A549 (cell line): ENCODE measurements at regions not wholly inside any gene's neighbourhood (a gene's known extent, or its start where the extent isn't known, plus 50 kb on each side); places are given as distances from the start of the nearest gene placed in this dataset.

Experiments used
- ATAC-seq, 2 experiments: fragments of 200-7000 bp in 1 of 2; fragments of >200 bp in 1 of 2; cut with Nextera tagmentation in 1 of 2; cut with Tn5 transposase in 1 of 2; 3 replicates each; pipeline versions ENCODE4 v1.8.0 to v1.9.1; 2018 to 2020; ENCODE audit warnings: mild to moderate bottlenecking in 1 of 2, moderate library complexity in 1 of 2
- CTCF ChIA-PET: fragments of 300-600 bp; sonication (Branson Sonifier 250); formaldehyde crosslinking; extraction: SDS; loops from one replicate; lab custom pipeline; 2021; ENCODE audit warnings: antibody characterized with exemption, inconsistent platforms; lab: Yijun Ruan, JAX
- POLR2A ChIA-PET: fragments of 350-600 bp; formaldehyde crosslinking; extraction: SDS; loops from one replicate; lab custom pipeline; 2021; ENCODE audit warnings: antibody characterized with exemption, inconsistent platforms; lab: Yijun Ruan, JAX
- DNase-seq, 2 experiments: peaks; one replicate each; pipeline versions ENCODE4 v3.0.0 to v3.0.0-alpha.2; 2011 to 2016; ENCODE audit warnings: low read depth in 1 of 2, low spot score in 1 of 2
- FAIRE-seq: peaks from 2 replicates; lab custom pipeline; 2011; peaks lifted over from hg19 to GRCh38; lab: Jason Lieb, UNC
- H3K27ac ChIP-seq, 2 experiments: fragments of >200 bp; sonication (Bioruptor Twin); formaldehyde crosslinking; 3 replicates each; pipeline ENCODE4 v1.5.1; 2016 to 2017
- H3K4me1 ChIP-seq: fragments of >200 bp; sonication (Bioruptor Twin); formaldehyde crosslinking; 3 replicates; pipeline ENCODE4 v1.6.1; 2016
- H3K4me2 ChIP-seq: fragments of >200 bp; sonication (Bioruptor Twin); formaldehyde crosslinking; 3 replicates; pipeline ENCODE4 v1.6.1; 2016
- H3K4me3 ChIP-seq: fragments of >200 bp; sonication (Bioruptor Twin); formaldehyde crosslinking; 3 replicates; pipeline ENCODE4 v1.5.1; 2016
- H3K9me3 ChIP-seq: fragments of >200 bp; sonication (Bioruptor Twin); formaldehyde crosslinking; 3 replicates; pipeline ENCODE4 v1.6.1; 2016
- ATOH8 ChIP-seq: fragments of 250-450 bp; sonication (Bioruptor Pico); IDR thresholded peaks from 2 replicates; pipeline ENCODE4 v1.5.0; 2020; ENCODE audit warnings: low read depth, mild to moderate bottlenecking, moderate library complexity
- CBX2 ChIP-seq: fragments of 200-600 bp; sonication (generic); IDR thresholded peaks from 2 replicates; pipeline ENCODE4 v1.6.1; 2016; ENCODE audit warnings: low read depth, mild to moderate bottlenecking, borderline replicate concordance
- CHD4 ChIP-seq: fragments of 200-600 bp; sonication (generic); IDR thresholded peaks from 2 replicates; pipeline ENCODE4 v1.6.1; 2016; ENCODE audit warnings: antibody characterized with exemption, mild to moderate bottlenecking, borderline replicate concordance
- EHMT2 ChIP-seq: fragments of 200-600 bp; sonication (generic); IDR thresholded peaks from 2 replicates; pipeline ENCODE4 v1.6.1; 2016; ENCODE audit warnings: antibody characterized with exemption, low read depth, mild to moderate bottlenecking, moderate library complexity
- ELK1 ChIP-seq: fragments of 150-350 bp; IDR thresholded peaks from 2 replicates; pipeline ENCODE4 v1.6.1; 2014; ENCODE audit warnings: low read depth, mild to moderate bottlenecking, low read length
- EP300 ChIP-seq, 2 experiments: fragments of >200 bp; sonication (Bioruptor Twin); formaldehyde crosslinking; IDR thresholded peaks; 2 replicates in 1 of 2; 3 replicates in 1 of 2; pipeline ENCODE4 v1.6.1; 2016 to 2017
- ESRRA ChIP-seq: fragments of 150-350 bp; IDR thresholded peaks from 2 replicates; pipeline ENCODE4 v1.6.1; 2014; ENCODE audit warnings: mild to moderate bottlenecking, low read length, borderline replicate concordance
- FOSL2 ChIP-seq, 2 experiments: fragments of 450-650 bp in 1 of 2; fragments of >200 bp in 1 of 2; sonication (Bioruptor Twin) in 1 of 2; formaldehyde crosslinking; IDR thresholded peaks; 2 replicates each; pipeline versions ENCODE4 v1.5.0 to v1.6.1; 2016 to 2020; ENCODE audit warnings: mild to moderate bottlenecking in 1 of 2, moderate library complexity in 1 of 2
- HEYL ChIP-seq: fragments of 250-450 bp; sonication (Bioruptor Pico); IDR thresholded peaks from 2 replicates; pipeline ENCODE4 v1.8.0; 2021; ENCODE audit warnings: mild to moderate bottlenecking, moderate library complexity
- HOXB13 ChIP-seq: fragments of 250-450 bp; sonication (Bioruptor Pico); IDR thresholded peaks from 2 replicates; pipeline ENCODE4 v1.5.0; 2020; ENCODE audit warnings: low read depth, mild to moderate bottlenecking, moderate library complexity
- HOXB5 ChIP-seq: fragments of 250-450 bp; sonication (Bioruptor Pico); IDR thresholded peaks from 2 replicates; pipeline ENCODE4 v1.5.0; 2020; ENCODE audit warnings: mild to moderate bottlenecking, moderate library complexity
- JUN ChIP-seq, 2 experiments: fragments of >200 bp; sonication (Bioruptor Twin); formaldehyde crosslinking; IDR thresholded peaks; 2 replicates in 1 of 2; 3 replicates in 1 of 2; pipeline ENCODE4 v1.6.1; 2016 to 2017
- JUNB ChIP-seq: fragments of >200 bp; sonication (Bioruptor Twin); formaldehyde crosslinking; IDR thresholded peaks from 2 replicates; pipeline ENCODE4 v1.6.1; 2016
- KDM1A ChIP-seq: fragments of 200-600 bp; sonication (generic); IDR thresholded peaks from 2 replicates; pipeline ENCODE4 v1.6.1; 2016; ENCODE audit warnings: low read depth, mild to moderate bottlenecking
- KDM5A ChIP-seq: fragments of 200-600 bp; sonication (generic); IDR thresholded peaks from 2 replicates; pipeline ENCODE4 v1.6.1; 2016; ENCODE audit warnings: antibody characterized with exemption, mild to moderate bottlenecking
- MYC ChIP-seq: IDR thresholded peaks from 2 replicates; pipeline ENCODE4 v1.6.1; 2012; ENCODE audit warnings: mild to moderate bottlenecking, inconsistent platforms, low read length, improper control_type of control experiment, borderline replicate concordance
- NR3C1 ChIP-seq: fragments of >200 bp; sonication (Bioruptor Twin); formaldehyde crosslinking; IDR thresholded peaks from 3 replicates; pipeline ENCODE4 v1.6.1; 2017
- RAD21 ChIP-seq, 2 experiments: fragments of >200 bp in 1 of 2; sonication (Bioruptor Twin) in 1 of 2; formaldehyde crosslinking in 1 of 2; IDR thresholded peaks in 1 of 2; conservative IDR thresholded peaks in 1 of 2; 2 replicates in 1 of 2; 3 replicates in 1 of 2; pipeline ENCODE4 v1.6.1; 2012 to 2018; ENCODE audit warnings: inconsistent platforms in 1 of 2
- RCOR1 ChIP-seq: fragments of 150-350 bp; IDR thresholded peaks from 2 replicates; pipeline ENCODE4 v1.6.1; 2014; ENCODE audit warnings: antibody characterized with exemption, low read length, low read depth
- SMC3 ChIP-seq: fragments of >200 bp; sonication (Bioruptor Twin); formaldehyde crosslinking; IDR thresholded peaks from 3 replicates; pipeline ENCODE4 v1.6.1; 2018; ENCODE audit warnings: inconsistent platforms
- TFCP2L1 ChIP-seq: fragments of 250-450 bp; sonication (Bioruptor Pico); IDR thresholded peaks from 2 replicates; pipeline ENCODE4 v1.5.0; 2021; ENCODE audit warnings: mild to moderate bottlenecking
- TP53 ChIP-seq: fragments of 250-450 bp; sonication (Bioruptor Pico); IDR thresholded peaks from 2 replicates; pipeline ENCODE4 v1.5.0; 2021; ENCODE audit warnings: mild to moderate bottlenecking, moderate library complexity
- USF2 ChIP-seq: fragments of 450-650 bp; IDR thresholded peaks from 2 replicates; pipeline ENCODE4 v1.6.1; 2014; ENCODE audit warnings: antibody characterized with exemption
- ZC3H11A ChIP-seq: fragments of 450-650 bp; IDR thresholded peaks from 2 replicates; pipeline ENCODE4 v1.6.1; 2014; ENCODE audit warnings: antibody characterized with exemption, mild to moderate bottlenecking
- ZFP36 ChIP-seq: fragments of 450-650 bp; IDR thresholded peaks from 2 replicates; pipeline ENCODE4 v1.6.1; 2014; ENCODE audit warnings: borderline replicate concordance; ENCODE audit not compliant: partially characterized antibody
- WGBS: methylation state at CpG from one replicate; pipeline ENCODE4 v1.1.6; 2017; ENCODE audit errors: missing lambda C conversion rate; 5-methylcytosine and 5-hydroxymethylcytosine counted together
- TF ChIP-seq, protein P1 (sequence below): fragments of >200 bp; sonication (Bioruptor Twin); formaldehyde crosslinking; IDR thresholded peaks from 2 replicates; pipeline ENCODE4 v1.6.1; 2016
- TF ChIP-seq, protein P2 (sequence below): IDR thresholded peaks from 2 replicates; pipeline ENCODE4 v1.6.1; 2012
- TF ChIP-seq, protein P3 (sequence below): fragments of >200 bp; sonication (Bioruptor Twin); formaldehyde crosslinking; IDR thresholded peaks from 3 replicates; pipeline ENCODE4 v1.5.1; 2016

- TF ChIP-seq CBX2 (no peak), RAD21 (conservative IDR thresholded peaks at IDR 0.05 in 1 of 2, IDR thresholded peaks at IDR 0.05 in 1 of 2) (no peak), KDM5A (no peak), RCOR1 (no peak), NR3C1 (no peak), FOSL2 (IDR thresholded peaks at IDR 0.05) (no peak), FOSL2 (CRISPR knock-in tag; IDR thresholded peaks at IDR 0.05) (no peak)
- TF ChIP-seq, protein P1, sequence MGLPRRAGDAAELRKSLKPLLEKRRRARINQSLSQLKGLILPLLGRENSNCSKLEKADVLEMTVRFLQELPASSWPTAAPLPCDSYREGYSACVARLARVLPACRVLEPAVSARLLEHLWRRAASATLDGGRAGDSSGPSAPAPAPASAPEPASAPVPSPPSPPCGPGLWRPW: no peak
- H3K4me3 ChIP-seq: no peak overlapping the region
- DNase-seq (no peak), ATAC-seq (no peak), FAIRE-seq (no peak)
- ChIA-PET CTCF (no interaction called here), POLR2A (no interaction called here)
- WGBS: 60% methylated on average over 4 of the region's 4 CpGs
- H3K27ac ChIP-seq: no peak overlapping the region
- H3K4me1 ChIP-seq: no peaks in the 10 kb centered on the region
- H3K9me3 ChIP-seq: no peaks in the 10 kb centered on the region
- H3K4me2 ChIP-seq: no peak overlapping the region
These were observed 271.2 kb downstream of the FBXO8 start for GRCh38 chr4:174012135-174012885.

DNA sequence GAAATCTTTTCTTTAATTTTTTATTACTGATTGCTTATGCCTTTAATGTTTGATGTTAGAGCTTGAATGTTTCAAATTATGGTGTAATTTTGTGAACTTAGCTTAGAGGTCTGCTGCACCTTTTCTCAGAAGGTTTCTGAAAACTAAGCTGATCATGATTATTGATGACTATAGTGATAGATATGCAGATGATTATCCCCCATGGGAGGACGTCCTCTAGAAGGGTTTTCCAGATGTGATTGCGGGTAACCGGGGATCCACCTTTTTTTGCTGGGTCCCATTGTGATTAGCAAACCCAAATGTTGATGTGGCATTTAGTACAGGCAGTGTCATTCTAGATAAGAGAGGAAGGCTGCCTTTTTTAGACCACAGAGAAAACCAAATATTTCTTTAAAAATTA, 272.9 kb downstream of the FBXO8 start:
- H3K27ac ChIP-seq: no peak overlapping the region
- whole genome bisulfite sequencing: 70% methylated on average over 3 of the region's 3 CpGs
- CTCF ChIA-PET: no interaction called here
- TF ChIP-seq JUNB (no peak), SMC3 (no peak), MYC (no peak)
- TF ChIP-seq, all 56 proteins: peak for 0
- Histone ChIP-seq H3K4me3 (no peak overlapping the region), H3K9me3 (no peaks in the 10 kb centered on the region), H3K4me1 (no peaks in the 10 kb centered on the region), H3K4me2 (no peak overlapping the region)
- no peak for ATAC-seq
- no peak for FAIRE-seq
- POLR2A ChIA-PET: no interaction called here
- DNase-seq: no peak

DNA sequence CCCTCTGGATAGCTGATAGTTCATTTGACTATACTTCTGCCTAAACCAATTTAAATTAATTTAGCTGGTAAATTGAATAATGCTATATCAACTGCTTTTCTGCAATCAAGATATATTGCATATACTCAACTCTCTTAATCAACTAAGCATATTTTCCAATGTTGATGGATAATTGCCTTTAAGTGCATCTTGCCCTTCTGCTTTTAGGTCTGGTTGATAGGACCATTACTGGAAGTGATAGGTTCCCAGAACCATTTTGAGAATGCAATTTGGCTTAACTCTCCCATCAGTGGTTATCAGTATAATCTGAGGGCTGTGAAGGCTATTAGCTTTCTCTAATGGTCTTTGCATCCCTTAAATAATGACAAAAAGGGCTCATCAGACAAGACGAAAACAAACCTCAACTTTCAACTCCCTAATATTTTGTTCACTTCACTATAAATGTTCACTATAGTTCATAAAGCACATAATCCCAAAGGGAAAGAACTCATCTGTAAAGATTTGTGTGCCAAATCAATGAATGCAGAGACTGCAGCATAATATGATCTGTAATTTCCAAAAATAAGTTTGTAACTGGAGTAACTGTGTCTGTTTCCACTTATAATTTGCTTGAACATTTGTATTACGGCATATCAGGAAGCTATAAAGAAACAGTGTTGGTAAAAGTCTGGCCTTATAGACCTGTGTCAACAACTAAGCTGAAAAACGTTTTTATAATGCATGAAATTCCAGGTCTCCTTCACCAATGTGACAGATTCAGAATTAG, 273.6 kb downstream of the FBXO8 start:
- Histone ChIP-seq H3K4me3 (no peak overlapping the region), H3K4me2 (no peak overlapping the region), H3K4me1 (no peaks in the 10 kb centered on the region), H3K9me3 (no peaks in the 10 kb centered on the region), H3K27ac (no peak overlapping the region)
- FAIRE-seq (no peak), ATAC-seq (no peak)
- 31% methylated on average over 3 of the region's 3 CpGs for WGBS
- POLR2A ChIA-PET: no interaction called here
- TF ChIP-seq USF2 (no peak), ATOH8 (CRISPR knock-in tag) (no peak), ZFP36 (no peak), TFCP2L1 (CRISPR knock-in tag) (no peak), TP53 (CRISPR knock-in tag) (no peak), SMC3 (no peak), HEYL (no peak), KDM1A (no peak), HOXB5 (CRISPR knock-in tag) (no peak), ZC3H11A (no peak), EHMT2 (no peak), ESRRA (no peak), JUN (IDR thresholded peaks at IDR 0.05) (no peak), JUNB (no peak), HOXB13 (CRISPR knock-in tag) (no peak), EP300 (IDR thresholded peaks at IDR 0.05) (no peak), ELK1 (no peak), CHD4 (no peak)
- TF ChIP-seq, protein P2, sequence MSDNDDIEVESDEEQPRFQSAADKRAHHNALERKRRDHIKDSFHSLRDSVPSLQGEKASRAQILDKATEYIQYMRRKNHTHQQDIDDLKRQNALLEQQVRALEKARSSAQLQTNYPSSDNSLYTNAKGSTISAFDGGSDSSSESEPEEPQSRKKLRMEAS: no peak
- TF ChIP-seq, protein P3, sequence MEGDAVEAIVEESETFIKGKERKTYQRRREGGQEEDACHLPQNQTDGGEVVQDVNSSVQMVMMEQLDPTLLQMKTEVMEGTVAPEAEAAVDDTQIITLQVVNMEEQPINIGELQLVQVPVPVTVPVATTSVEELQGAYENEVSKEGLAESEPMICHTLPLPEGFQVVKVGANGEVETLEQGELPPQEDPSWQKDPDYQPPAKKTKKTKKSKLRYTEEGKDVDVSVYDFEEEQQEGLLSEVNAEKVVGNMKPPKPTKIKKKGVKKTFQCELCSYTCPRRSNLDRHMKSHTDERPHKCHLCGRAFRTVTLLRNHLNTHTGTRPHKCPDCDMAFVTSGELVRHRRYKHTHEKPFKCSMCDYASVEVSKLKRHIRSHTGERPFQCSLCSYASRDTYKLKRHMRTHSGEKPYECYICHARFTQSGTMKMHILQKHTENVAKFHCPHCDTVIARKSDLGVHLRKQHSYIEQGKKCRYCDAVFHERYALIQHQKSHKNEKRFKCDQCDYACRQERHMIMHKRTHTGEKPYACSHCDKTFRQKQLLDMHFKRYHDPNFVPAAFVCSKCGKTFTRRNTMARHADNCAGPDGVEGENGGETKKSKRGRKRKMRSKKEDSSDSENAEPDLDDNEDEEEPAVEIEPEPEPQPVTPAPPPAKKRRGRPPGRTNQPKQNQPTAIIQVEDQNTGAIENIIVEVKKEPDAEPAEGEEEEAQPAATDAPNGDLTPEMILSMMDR: no peak
- TF ChIP-seq, all 56 proteins: peak for 0
- CTCF ChIA-PET: no interaction called here
- no peak for DNase-seq
